Chondrocyte (in vitro differentiated cells): ENCODE measurements at regions not wholly inside any gene's neighbourhood (a gene's known extent, or its start where the extent isn't known, plus 50 kb on each side); places are given as distances from the start of the nearest gene placed in this dataset.

Experiments used
- DNase-seq: peaks from one replicate; pipeline ENCODE4 v3.0.0; 2021; ENCODE audit warnings: mixed read lengths, low spot score
- H3K27ac Mint-ChIP-seq: one replicate; pipeline ENCODE4 v1.8.0; 2021; ENCODE audit warnings: mild to moderate bottlenecking, moderate library complexity, mixed read lengths; ENCODE audit not compliant: unreplicated experiment
- H3K27me3 Mint-ChIP-seq: 2 replicates; pipeline ENCODE4 v1.8.0; 2021; ENCODE audit warnings: low read depth, mixed read lengths
- H3K36me3 Mint-ChIP-seq: 2 replicates; pipeline ENCODE4 v1.8.0; 2021; ENCODE audit warnings: low read depth, mixed read lengths
- H3K4me1 Mint-ChIP-seq: 2 replicates; pipeline ENCODE4 v1.8.0; 2021; ENCODE audit warnings: low read depth, mild to moderate bottlenecking, mixed read lengths
- H3K4me3 Mint-ChIP-seq: one replicate; pipeline ENCODE4 v1.8.0; 2021; ENCODE audit warnings: mild to moderate bottlenecking, moderate library complexity, mixed read lengths; ENCODE audit not compliant: unreplicated experiment
- H3K9me3 Mint-ChIP-seq: 2 replicates; pipeline ENCODE4 v1.8.0; 2021; ENCODE audit warnings: low read depth, mixed read lengths
- TF ChIP-seq, protein P1 (sequence below): fragments of 200-600 bp; sonication (generic); IDR thresholded peaks from 2 replicates; pipeline ENCODE4 v1.5.0; 2021; ENCODE audit warnings: antibody characterized with exemption, mild to moderate bottlenecking, moderate library complexity

DNA sequence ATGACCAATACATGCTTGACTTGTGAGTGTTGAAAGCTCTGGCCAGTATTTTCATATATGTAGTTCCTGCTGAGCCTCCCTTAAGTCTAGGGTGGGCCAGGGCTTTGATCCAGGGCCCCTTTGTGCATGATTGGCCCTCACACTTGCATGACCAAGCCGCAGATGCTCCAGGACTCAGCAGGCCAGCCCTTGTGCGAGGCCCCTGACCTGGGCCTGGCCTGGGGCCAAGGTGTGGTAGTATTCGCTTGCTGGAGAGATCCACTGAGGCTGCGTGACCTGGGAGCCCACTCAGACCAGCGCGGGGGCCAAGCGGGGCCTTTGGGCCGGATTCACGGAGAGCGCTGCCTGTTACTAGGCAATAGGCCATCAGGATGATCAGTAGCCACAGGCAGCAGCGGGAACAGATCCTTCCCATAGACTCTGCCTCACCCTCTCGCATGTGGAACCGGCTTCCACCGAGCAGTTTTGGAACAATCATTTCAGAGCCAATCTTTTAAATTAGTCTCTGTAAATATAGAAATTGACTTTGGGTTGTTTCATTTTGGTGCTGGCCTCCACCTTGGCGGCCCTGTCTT is 79.0 kb upstream of the PTCH1 start:
- H3K4me1 Mint-ChIP-seq, result peaks cover 3% of the 10 kb centered on the region
- TF ChIP-seq, protein P1, sequence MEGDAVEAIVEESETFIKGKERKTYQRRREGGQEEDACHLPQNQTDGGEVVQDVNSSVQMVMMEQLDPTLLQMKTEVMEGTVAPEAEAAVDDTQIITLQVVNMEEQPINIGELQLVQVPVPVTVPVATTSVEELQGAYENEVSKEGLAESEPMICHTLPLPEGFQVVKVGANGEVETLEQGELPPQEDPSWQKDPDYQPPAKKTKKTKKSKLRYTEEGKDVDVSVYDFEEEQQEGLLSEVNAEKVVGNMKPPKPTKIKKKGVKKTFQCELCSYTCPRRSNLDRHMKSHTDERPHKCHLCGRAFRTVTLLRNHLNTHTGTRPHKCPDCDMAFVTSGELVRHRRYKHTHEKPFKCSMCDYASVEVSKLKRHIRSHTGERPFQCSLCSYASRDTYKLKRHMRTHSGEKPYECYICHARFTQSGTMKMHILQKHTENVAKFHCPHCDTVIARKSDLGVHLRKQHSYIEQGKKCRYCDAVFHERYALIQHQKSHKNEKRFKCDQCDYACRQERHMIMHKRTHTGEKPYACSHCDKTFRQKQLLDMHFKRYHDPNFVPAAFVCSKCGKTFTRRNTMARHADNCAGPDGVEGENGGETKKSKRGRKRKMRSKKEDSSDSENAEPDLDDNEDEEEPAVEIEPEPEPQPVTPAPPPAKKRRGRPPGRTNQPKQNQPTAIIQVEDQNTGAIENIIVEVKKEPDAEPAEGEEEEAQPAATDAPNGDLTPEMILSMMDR, result no peak
- H3K9me3 Mint-ChIP-seq, result no peaks in the 10 kb centered on the region
- DNase-seq, result no peak
- no peaks in the 10 kb centered on the region for H3K27me3 Mint-ChIP-seq
- no peak overlapping the region for H3K27ac Mint-ChIP-seq
- no peaks in the 10 kb centered on the region for H3K36me3 Mint-ChIP-seq
- no peak overlapping the region for H3K4me3 Mint-ChIP-seq

DNA sequence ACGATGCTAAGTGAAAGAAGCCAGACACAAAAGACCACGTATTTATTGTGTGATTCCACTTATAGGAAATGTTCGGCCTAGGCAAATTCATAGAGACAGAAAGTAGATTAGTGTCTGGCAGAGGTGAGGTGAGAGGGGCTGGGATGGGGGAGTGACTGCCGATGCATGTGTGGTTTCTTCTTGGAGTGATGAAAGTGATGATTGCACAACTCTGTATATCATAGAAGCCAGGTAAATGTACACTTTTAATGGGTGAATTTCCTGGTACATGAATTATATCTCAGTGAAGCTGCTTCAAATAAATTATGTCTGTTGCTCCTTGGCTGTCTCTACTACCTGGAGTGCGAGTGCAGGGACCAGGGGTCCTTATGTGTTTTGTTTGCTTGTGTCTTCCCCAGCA is 76.2 kb upstream of the PTCH1 start:
- TF ChIP-seq, protein P1, result no peak
- no peak overlapping the region for H3K4me3 Mint-ChIP-seq
- peaks cover 10% of the 10 kb centered on the region for H3K27me3 Mint-ChIP-seq
- DNase-seq, result no peak
- no peak overlapping the region for H3K27ac Mint-ChIP-seq
- H3K9me3 Mint-ChIP-seq, result no peaks in the 10 kb centered on the region
- H3K36me3 Mint-ChIP-seq, result no peaks in the 10 kb centered on the region
- H3K4me1 Mint-ChIP-seq, result peaks cover 14% of the 10 kb centered on the region

DNA sequence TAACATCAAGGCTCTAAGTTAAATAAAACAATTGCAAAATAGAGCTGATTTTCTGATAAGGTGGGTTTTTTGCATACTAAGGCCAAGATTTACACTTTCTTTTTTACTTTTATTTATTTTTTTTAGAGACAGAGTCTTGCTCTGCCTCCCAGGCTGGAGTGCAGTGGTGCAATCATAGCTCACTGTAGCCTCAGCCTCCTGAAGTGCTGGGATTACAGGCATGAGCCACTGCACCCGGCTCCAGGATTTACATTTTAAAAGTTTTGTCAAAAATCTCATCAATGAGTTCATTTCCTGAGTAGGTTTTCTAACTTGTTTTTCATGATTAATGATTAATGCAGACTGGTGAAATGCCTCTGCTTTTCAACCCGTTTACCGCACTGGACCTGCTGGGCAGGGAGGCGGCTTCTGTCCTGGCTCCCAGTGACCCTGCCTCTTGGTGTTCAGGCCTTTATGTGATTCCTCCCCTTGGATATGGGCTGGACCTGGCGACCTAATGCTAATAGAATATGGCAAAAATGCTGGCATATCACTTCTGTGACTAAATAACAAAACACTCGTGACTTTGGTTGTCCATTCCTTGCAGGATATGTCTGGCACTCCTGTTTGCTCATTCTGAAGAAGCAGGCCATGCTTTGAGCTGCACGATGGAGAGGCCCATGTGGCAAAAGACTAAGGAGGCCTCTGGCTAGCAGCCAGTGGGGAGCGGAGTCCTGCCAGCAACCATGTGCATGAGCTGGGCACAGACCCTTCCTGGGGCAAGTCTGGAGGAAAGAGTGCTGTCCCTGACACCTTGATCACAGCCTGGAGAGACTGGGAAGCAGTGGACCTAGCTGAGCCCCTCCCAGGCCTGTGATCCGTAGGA is 72.2 kb upstream of the PTCH1 start:
- Mint-ChIP-seq H3K27me3 (peaks cover 12% of the 10 kb centered on the region), H3K36me3 (no peaks in the 10 kb centered on the region), H3K27ac (peak overlapping the region; percentile 66), H3K4me1 (peaks cover 11% of the 10 kb centered on the region), H3K9me3 (no peaks in the 10 kb centered on the region), H3K4me3 (no peak overlapping the region)
- no peak for DNase-seq
- TF ChIP-seq, protein P1, result no peak

DNA sequence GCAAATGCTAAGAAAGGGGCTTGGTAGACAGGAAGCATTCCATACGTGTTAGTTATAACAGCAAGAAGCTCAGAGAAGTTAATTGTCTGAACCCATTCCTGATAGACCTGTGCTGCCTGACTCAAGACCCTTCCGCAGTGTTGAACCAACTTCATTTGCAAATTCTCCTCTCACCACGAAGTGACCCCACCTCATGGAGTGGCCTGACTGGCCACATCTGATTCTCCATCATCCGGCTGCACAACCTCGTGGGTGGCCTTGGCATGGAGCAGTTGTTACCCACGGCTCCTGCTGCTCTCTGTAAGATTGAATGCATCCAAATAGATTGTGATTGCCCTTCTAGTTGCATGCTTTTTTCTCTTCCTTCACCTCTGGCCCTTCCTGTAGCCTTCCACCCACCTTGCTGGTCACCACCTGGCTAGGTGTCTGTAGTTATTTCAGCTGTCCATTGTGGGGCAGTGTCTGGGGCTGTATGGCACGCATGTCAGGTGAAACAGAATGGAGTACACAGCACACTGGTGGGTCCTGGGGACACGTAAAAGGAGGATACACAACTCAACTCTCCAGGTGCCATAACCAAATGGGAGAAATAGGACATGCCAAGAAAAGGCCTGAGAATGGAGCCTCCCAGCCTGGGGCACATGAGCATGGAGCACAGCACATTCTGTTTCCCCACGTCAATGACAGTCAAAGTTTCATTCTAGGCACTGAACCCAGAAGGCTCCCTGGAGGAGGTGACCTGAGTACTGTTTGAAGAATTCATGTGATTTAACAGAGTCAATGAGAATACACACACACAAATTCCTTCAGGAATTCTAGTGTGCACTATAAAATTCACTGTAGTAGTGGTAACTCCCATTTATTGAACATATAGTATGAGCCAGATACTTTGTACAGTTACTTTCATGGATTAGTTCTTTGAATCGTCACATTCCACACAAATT is 70.5 kb upstream of the PTCH1 start:
- H3K4me1 Mint-ChIP-seq, result peaks cover 11% of the 10 kb centered on the region
- no peak overlapping the region for H3K4me3 Mint-ChIP-seq
- no peak for DNase-seq
- peaks cover 12% of the 10 kb centered on the region for H3K27me3 Mint-ChIP-seq
- no peaks in the 10 kb centered on the region for H3K9me3 Mint-ChIP-seq
- no peaks in the 10 kb centered on the region for H3K36me3 Mint-ChIP-seq
- TF ChIP-seq, protein P1, result no peak
- H3K27ac Mint-ChIP-seq, result no peak overlapping the region

DNA sequence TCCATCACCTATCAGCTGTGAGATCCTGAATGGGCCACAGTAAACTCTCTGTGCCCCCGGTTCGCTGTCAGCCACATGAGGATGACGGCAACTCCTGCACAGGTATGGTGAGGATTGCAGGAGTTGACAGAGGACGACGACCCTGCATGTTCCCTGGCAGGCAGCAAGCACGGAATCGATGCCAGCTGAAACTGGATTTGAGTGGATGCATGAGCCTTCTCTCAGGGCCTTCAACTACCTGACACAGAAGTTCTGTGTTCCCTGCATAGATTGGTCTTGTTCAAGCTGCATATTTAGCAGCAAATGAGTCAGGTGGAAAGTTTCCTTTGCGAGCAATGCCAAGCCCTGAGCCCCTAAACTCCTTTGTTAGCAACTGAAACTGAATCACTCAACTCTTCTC is 69.6 kb upstream of the PTCH1 start:
- Mint-ChIP-seq H3K36me3 (no peaks in the 10 kb centered on the region), H3K4me1 (peaks cover 14% of the 10 kb centered on the region), H3K27me3 (peaks cover 12% of the 10 kb centered on the region), H3K9me3 (no peaks in the 10 kb centered on the region), H3K4me3 (no peak overlapping the region), H3K27ac (peak overlapping the region; percentile 22)
- TF ChIP-seq, protein P1, result no peak
- no peak for DNase-seq
